ENCODE measurements at regions not wholly inside any gene's neighbourhood (a gene's known extent, or its start where the extent isn't known, plus 50 kb on each side); places are given as distances from the start of the nearest gene placed in this dataset.

DNA sequence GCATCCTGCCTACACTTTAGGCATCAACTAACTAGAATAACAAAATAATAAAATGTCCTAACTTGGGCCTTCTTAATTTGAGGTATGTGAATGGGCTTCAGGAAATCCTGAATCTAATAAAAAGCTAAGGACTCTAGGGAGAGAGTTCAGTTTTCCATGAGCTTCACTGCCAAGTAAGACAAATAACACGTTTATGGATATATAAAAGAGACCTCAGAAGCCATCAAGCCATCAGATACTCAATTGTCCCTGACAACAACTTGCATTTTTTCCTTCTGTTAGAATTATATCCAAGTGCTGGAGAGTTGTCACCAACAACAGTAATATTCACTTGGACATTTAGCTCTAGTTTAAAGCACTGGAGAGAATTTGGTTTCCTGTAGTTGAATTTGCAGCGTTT, 102.4 kb upstream of the IGSF10 start:
- H3K27me3 Mint-ChIP-seq (ENCODE audit: insufficient read depth): no peaks in the 10 kb centered on the region
- H3K9me3 Mint-ChIP-seq: no peaks in the 10 kb centered on the region
- H3K4me1 Mint-ChIP-seq: peaks cover 54% of the 10 kb centered on the region
- no peaks in the 10 kb centered on the region for H3K36me3 Mint-ChIP-seq (ENCODE audit: low read depth)
- H3K4me3 Mint-ChIP-seq: no peak overlapping the region
- H3K4me1 ChIP-seq (ENCODE audit: control insufficient read depth, insufficient read depth, low read length): peaks cover 11% of the 10 kb centered on the region
- TF ChIP-seq, protein P1, sequence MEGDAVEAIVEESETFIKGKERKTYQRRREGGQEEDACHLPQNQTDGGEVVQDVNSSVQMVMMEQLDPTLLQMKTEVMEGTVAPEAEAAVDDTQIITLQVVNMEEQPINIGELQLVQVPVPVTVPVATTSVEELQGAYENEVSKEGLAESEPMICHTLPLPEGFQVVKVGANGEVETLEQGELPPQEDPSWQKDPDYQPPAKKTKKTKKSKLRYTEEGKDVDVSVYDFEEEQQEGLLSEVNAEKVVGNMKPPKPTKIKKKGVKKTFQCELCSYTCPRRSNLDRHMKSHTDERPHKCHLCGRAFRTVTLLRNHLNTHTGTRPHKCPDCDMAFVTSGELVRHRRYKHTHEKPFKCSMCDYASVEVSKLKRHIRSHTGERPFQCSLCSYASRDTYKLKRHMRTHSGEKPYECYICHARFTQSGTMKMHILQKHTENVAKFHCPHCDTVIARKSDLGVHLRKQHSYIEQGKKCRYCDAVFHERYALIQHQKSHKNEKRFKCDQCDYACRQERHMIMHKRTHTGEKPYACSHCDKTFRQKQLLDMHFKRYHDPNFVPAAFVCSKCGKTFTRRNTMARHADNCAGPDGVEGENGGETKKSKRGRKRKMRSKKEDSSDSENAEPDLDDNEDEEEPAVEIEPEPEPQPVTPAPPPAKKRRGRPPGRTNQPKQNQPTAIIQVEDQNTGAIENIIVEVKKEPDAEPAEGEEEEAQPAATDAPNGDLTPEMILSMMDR (conservative IDR thresholded peaks at IDR 0.05): no peak
- no peak overlapping the region for H3K27ac ChIP-seq (ENCODE audit: low read depth, low read length)
- H3K27ac Mint-ChIP-seq: no peak overlapping the region
- no peaks in the 10 kb centered on the region for H3K27me3 ChIP-seq (ENCODE audit: control insufficient read depth, insufficient read depth, low read length, poor library complexity, severe bottlenecking)
- 67% methylated on average over 2 of the region's 2 CpGs; no CpG with 5 or more reads in 1 of the 2 experiments for WGBS, 2 experiments (ENCODE audit: insufficient coverage in 1 of 2, insufficient read length in 1 of 2)
- no peaks in the 10 kb centered on the region for H3K9me3 ChIP-seq (ENCODE audit: control insufficient read depth, low read length)
- no peak overlapping the region for H3K4me3 ChIP-seq (ENCODE audit: low read length)
- no peaks in the 10 kb centered on the region for H3K36me3 ChIP-seq (ENCODE audit: control insufficient read depth, insufficient read depth, low read length)
- DNase-seq: no peak
- H3K9ac ChIP-seq (ENCODE audit: extremely low read depth, low read length, poor library complexity, severe bottlenecking): no peak overlapping the region

- no peak overlapping the region for H3K27ac ChIP-seq (ENCODE audit: low read depth, low read length)
- peaks cover 8% of the 10 kb centered on the region for H3K4me1 ChIP-seq (ENCODE audit: control insufficient read depth, insufficient read depth, low read length)
- Mint-ChIP-seq H3K27ac (no peak overlapping the region), H3K4me3 (no peak overlapping the region), H3K9me3 (no peaks in the 10 kb centered on the region), H3K27me3 (ENCODE audit: insufficient read depth) (no peaks in the 10 kb centered on the region), H3K36me3 (ENCODE audit: low read depth) (no peaks in the 10 kb centered on the region), H3K4me1 (peaks cover 51% of the 10 kb centered on the region)
- H3K36me3 ChIP-seq (ENCODE audit: control insufficient read depth, insufficient read depth, low read length): no peaks in the 10 kb centered on the region
- H3K4me3 ChIP-seq (ENCODE audit: low read length): peak overlapping the region; percentile 6
- no peak overlapping the region for H3K9ac ChIP-seq (ENCODE audit: extremely low read depth, low read length, poor library complexity, severe bottlenecking)
- DNase-seq: no peak
- H3K9me3 ChIP-seq (ENCODE audit: control insufficient read depth, low read length): no peaks in the 10 kb centered on the region
- H3K27me3 ChIP-seq (ENCODE audit: control insufficient read depth, insufficient read depth, low read length, poor library complexity, severe bottlenecking): no peaks in the 10 kb centered on the region
- TF ChIP-seq, protein P1 (conservative IDR thresholded peaks at IDR 0.05): no peak
- 94% methylated on average over 5 of the region's 5 CpGs; no CpG with 5 or more reads in 1 of the 2 experiments for WGBS, 2 experiments (ENCODE audit: insufficient coverage in 1 of 2, insufficient read length in 1 of 2)
Measured at GRCh38 chr3:151562891-151563290, 102.0 kb upstream of the IGSF10 start.

GRCh38 chr3:151561878-151562277, 101.0 kb upstream of the IGSF10 start:
- Mint-ChIP-seq H3K4me1 (peaks cover 44% of the 10 kb centered on the region), H3K27ac (peak overlapping the region; percentile 21), H3K9me3 (no peaks in the 10 kb centered on the region), H3K4me3 (no peak overlapping the region), H3K27me3 (ENCODE audit: insufficient read depth) (no peaks in the 10 kb centered on the region), H3K36me3 (ENCODE audit: low read depth) (no peaks in the 10 kb centered on the region)
- no peaks in the 10 kb centered on the region for H3K27me3 ChIP-seq (ENCODE audit: control insufficient read depth, insufficient read depth, low read length, poor library complexity, severe bottlenecking)
- H3K4me1 ChIP-seq (ENCODE audit: control insufficient read depth, insufficient read depth, low read length): peaks cover 4% of the 10 kb centered on the region
- TF ChIP-seq, protein P1 (conservative IDR thresholded peaks at IDR 0.05): no peak
- H3K9me3 ChIP-seq (ENCODE audit: control insufficient read depth, low read length): no peaks in the 10 kb centered on the region
- 41 to 60% methylated on average over 2 to 3 of the region's 3 CpGs for WGBS, 2 experiments (ENCODE audit: insufficient coverage in 1 of 2, insufficient read length in 1 of 2)
- H3K9ac ChIP-seq (ENCODE audit: extremely low read depth, low read length, poor library complexity, severe bottlenecking): no peak overlapping the region
- H3K36me3 ChIP-seq (ENCODE audit: control insufficient read depth, insufficient read depth, low read length): no peaks in the 10 kb centered on the region
- peak; percentile 60 for DNase-seq
- peak overlapping the region; percentile 6 for H3K4me3 ChIP-seq (ENCODE audit: low read length)
- no peak overlapping the region for H3K27ac ChIP-seq (ENCODE audit: low read depth, low read length)
